Trophoblast cell (in vitro differentiated cells and primary cell): ENCODE measurements at regions not wholly inside any gene's neighbourhood (a gene's known extent, or its start where the extent isn't known, plus 50 kb on each side); places are given as distances from the start of the nearest gene placed in this dataset.
A peak's percentile ranks its signal among the peaks of the same experiment; 100 is the strongest.
"Not testable (repeated sequence)": the region's sequence is repeated elsewhere in the genome, so short reads cannot be mapped to it uniquely, and the experiment has no call there.

ENCODE experiments used
- DNase-seq, 2 donors: peaks; one replicate each; pipeline ENCODE4 v3.0.0-alpha.2; 2016
- H2AFZ ChIP-seq: 2 replicates; pipeline ENCODE4 v1.6.1; 2013; ENCODE audit warnings: low read length, moderate library complexity, mild to moderate bottlenecking; ENCODE audit not compliant: insufficient read depth, poor library complexity
- H2AK5ac ChIP-seq: 2 replicates; pipeline ENCODE4 v1.6.1; 2013; ENCODE audit warnings: mild to moderate bottlenecking, low read length
- H2BK120ac ChIP-seq: 2 replicates; pipeline ENCODE4 v1.6.1; 2013; ENCODE audit warnings: low read length, mild to moderate bottlenecking, moderate library complexity; ENCODE audit not compliant: insufficient read depth, poor library complexity
- H2BK12ac ChIP-seq: 2 replicates; pipeline ENCODE4 v1.6.1; 2013; ENCODE audit warnings: mild to moderate bottlenecking, low read length, moderate library complexity
- H2BK5ac ChIP-seq: 2 replicates; pipeline ENCODE4 v1.6.1; 2013; ENCODE audit warnings: low read length, low read depth, moderate library complexity, mild to moderate bottlenecking; ENCODE audit not compliant: poor library complexity
- H3K14ac ChIP-seq: 2 replicates; pipeline ENCODE4 v1.6.1; 2013; ENCODE audit warnings: mild to moderate bottlenecking, low read length
- H3K18ac ChIP-seq: 2 replicates; pipeline ENCODE4 v1.6.1; 2013; ENCODE audit warnings: mild to moderate bottlenecking, low read length
- H3K23ac ChIP-seq: 2 replicates; pipeline ENCODE4 v1.6.1; 2013; ENCODE audit warnings: low read length
- H3K27ac ChIP-seq: 2 replicates; pipeline ENCODE4 v1.5.1; 2013; ENCODE audit warnings: low read depth, mild to moderate bottlenecking, inconsistent platforms, low read length, moderate library complexity
- H3K27me3 ChIP-seq: 2 replicates; pipeline ENCODE4 v1.6.1; 2013; ENCODE audit warnings: inconsistent platforms, mild to moderate bottlenecking, low read length, moderate library complexity; ENCODE audit not compliant: insufficient read depth
- H3K36me3 ChIP-seq, 2 experiments: 1 replicate in 1 of 2; 2 replicates in 1 of 2; pipeline ENCODE4 v1.6.1; 2013; ENCODE audit warnings: low read length in 2 of 2, mild to moderate bottlenecking in 2 of 2, moderate library complexity in 1 of 2; ENCODE audit not compliant: insufficient read depth in 2 of 2, control insufficient read depth in 1 of 2
- H3K4ac ChIP-seq: 2 replicates; pipeline ENCODE4 v1.6.1; 2013; ENCODE audit warnings: low read depth, mild to moderate bottlenecking, low read length, moderate library complexity
- H3K4me1 ChIP-seq, 2 experiments: 1 replicate in 1 of 2; 2 replicates in 1 of 2; pipeline ENCODE4 v1.6.1; 2013; ENCODE audit warnings: low read length in 2 of 2, mild to moderate bottlenecking in 2 of 2, moderate library complexity in 1 of 2; ENCODE audit not compliant: insufficient read depth in 2 of 2, control insufficient read depth in 1 of 2
- H3K4me2 ChIP-seq: 2 replicates; pipeline ENCODE4 v1.6.1; 2013; ENCODE audit warnings: inconsistent platforms, mild to moderate bottlenecking, low read length, moderate library complexity
- H3K4me3 ChIP-seq: 2 replicates; pipeline ENCODE4 v1.5.1; 2013; ENCODE audit warnings: mild to moderate bottlenecking, low read depth, low read length, inconsistent platforms
- H3K79me1 ChIP-seq: one replicate; pipeline ENCODE4 v1.6.1; 2013; ENCODE audit warnings: low read length
- H3K79me2 ChIP-seq: 2 replicates; pipeline ENCODE4 v1.6.1; 2013; ENCODE audit warnings: low read length, mild to moderate bottlenecking; ENCODE audit not compliant: control insufficient read depth, insufficient read depth, poor library complexity
- H3K9ac ChIP-seq: 2 replicates; pipeline ENCODE4 v1.6.1; 2013; ENCODE audit warnings: mild to moderate bottlenecking, low read length
- H3K9me3 ChIP-seq: 2 replicates; pipeline ENCODE4 v1.6.1; 2013; ENCODE audit warnings: low read depth, mild to moderate bottlenecking, control low read depth, inconsistent platforms, low read length; ENCODE audit not compliant: insufficient read depth
- H4K12ac ChIP-seq: 2 replicates; pipeline ENCODE4 v1.6.1; 2013; ENCODE audit warnings: low read depth, mild to moderate bottlenecking, low read length, moderate library complexity
- H4K8ac ChIP-seq: 2 replicates; pipeline ENCODE4 v1.6.1; 2013; ENCODE audit warnings: low read depth, mild to moderate bottlenecking, low read length, moderate library complexity
- H4K91ac ChIP-seq: one replicate; pipeline ENCODE4 v1.6.1; 2013; ENCODE audit warnings: low read depth, mild to moderate bottlenecking, low read length, moderate library complexity
- WGBS: extraction: QIAGEN DNeasy Blood & Tissue Kit; methylation state at CpG from one replicate; pipeline ENCODE4 v1.1.7; 2013; ENCODE audit warnings: missing lambda C conversion rate; ENCODE audit not compliant: insufficient read length, insufficient coverage; ENCODE audit errors: extremely low coverage; 5-methylcytosine and 5-hydroxymethylcytosine counted together

DNA sequence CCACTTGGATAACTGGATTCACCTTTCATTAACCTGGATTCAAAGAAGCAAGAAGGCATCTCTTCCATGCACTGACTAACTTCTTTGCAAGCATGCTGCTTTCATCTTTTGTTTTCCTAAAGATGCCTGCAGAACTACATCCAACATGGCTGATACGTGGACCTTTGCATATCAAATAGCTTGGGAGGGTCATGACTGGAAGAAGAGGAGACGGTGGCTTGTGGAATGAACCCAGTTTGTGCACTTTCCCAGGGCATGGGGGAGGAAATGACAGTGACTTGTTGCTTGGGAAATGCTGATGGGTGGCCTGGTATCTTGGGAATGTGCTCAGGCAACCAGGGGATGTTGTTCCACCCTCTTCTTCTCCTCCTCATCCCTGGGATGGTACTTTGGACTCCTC, 133.4 kb downstream of the TRIM43 start:
- not testable (repeated sequence) for H2BK5ac ChIP-seq, DNase-seq, H2AK5ac ChIP-seq, H4K12ac ChIP-seq, H4K8ac ChIP-seq, H3K27me3 ChIP-seq, H2BK12ac ChIP-seq, H3K9me3 ChIP-seq, H2AFZ ChIP-seq, H3K18ac ChIP-seq, H2BK120ac ChIP-seq, H3K4me2 ChIP-seq, H3K23ac ChIP-seq, H3K79me2 ChIP-seq, H4K91ac ChIP-seq, H3K4me1 ChIP-seq, H3K4me3 ChIP-seq, H3K9ac ChIP-seq, H3K27ac ChIP-seq, H3K79me1 ChIP-seq, H3K14ac ChIP-seq, H3K4ac ChIP-seq, H3K36me3 ChIP-seq
- WGBS = no CpG with 5 or more reads among the region's 2 CpGs

DNA sequence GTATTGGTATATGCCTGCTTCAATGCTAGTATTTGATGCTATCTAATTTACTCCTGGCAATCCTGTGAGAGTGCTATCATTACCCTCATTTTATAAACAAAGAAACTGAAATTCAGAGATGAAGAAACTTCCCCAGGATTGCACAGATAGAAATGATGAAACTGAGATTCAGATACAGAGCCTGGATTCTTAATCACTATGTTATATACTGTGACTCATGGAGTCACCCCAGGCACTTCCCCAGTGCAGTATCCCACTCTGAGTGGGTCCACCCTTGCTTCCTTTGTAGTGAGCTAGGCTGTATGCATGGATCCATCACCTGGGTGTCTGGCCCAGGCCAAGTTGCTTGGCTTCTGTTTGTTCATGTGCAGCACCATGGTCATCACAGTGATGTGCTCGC, 133.9 kb downstream of the TRIM43 start:
- not testable (repeated sequence) for H3K4ac ChIP-seq, H3K9ac ChIP-seq, H3K14ac ChIP-seq, H4K91ac ChIP-seq, H3K4me1 ChIP-seq, H3K79me2 ChIP-seq, H2AK5ac ChIP-seq, H3K27ac ChIP-seq, H3K18ac ChIP-seq, H3K79me1 ChIP-seq, H3K4me2 ChIP-seq, H3K9me3 ChIP-seq, H3K4me3 ChIP-seq, H4K8ac ChIP-seq, H4K12ac ChIP-seq, H2BK5ac ChIP-seq, H2AFZ ChIP-seq, H3K23ac ChIP-seq, H2BK12ac ChIP-seq, H3K36me3 ChIP-seq, H3K27me3 ChIP-seq, H2BK120ac ChIP-seq
- peak in 1 of 2 donors; percentile 5 for DNase-seq
- no CpG with 5 or more reads among the region's 1 CpG for WGBS

DNA sequence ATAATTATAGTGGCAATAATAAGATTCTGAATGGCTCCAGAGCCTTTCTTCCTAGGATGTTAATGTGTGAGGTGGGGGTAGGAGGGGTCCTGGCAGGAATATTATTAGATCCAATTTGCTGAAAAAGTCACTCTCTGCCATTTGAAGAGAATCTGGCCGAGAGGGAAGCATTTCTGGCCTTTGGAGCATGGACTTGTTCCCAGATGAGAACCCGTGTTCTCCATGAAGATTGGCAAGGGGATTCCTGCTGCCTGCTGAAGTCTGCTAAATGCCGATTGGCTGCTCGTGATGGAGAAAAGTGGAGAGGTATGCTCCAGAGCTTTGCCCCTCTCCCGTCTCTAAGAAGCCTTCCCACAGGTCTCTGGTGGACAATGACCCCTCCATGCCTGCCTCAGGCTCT, 135.6 kb downstream of the TRIM43 start:
- H3K4ac ChIP-seq, H2AK5ac ChIP-seq, H2BK12ac ChIP-seq, H2BK5ac ChIP-seq, H3K27ac ChIP-seq, H3K79me2 ChIP-seq, H3K9ac ChIP-seq, H3K79me1 ChIP-seq, H4K8ac ChIP-seq, H4K12ac ChIP-seq, H3K4me2 ChIP-seq, H3K18ac ChIP-seq, H3K36me3 ChIP-seq, H3K9me3 ChIP-seq, H3K23ac ChIP-seq, H3K14ac ChIP-seq, DNase-seq, H4K91ac ChIP-seq, H2BK120ac ChIP-seq, H3K4me1 ChIP-seq, H2AFZ ChIP-seq, H3K27me3 ChIP-seq, H3K4me3 ChIP-seq: not testable (repeated sequence)
- no CpG with 5 or more reads among the region's 5 CpGs for WGBS

- H4K12ac ChIP-seq = no peak overlapping the region
- no peak overlapping the region for H4K8ac ChIP-seq
- H3K23ac ChIP-seq = no peak overlapping the region
- no peak overlapping the region for H3K9ac ChIP-seq
- H3K4me1 ChIP-seq = no peaks in the 10 kb centered on the region
- H3K79me2 ChIP-seq = no peaks in the 10 kb centered on the region
- H3K79me1 ChIP-seq = no peaks in the 10 kb centered on the region
- no peak overlapping the region for H2AK5ac ChIP-seq
- no peak overlapping the region for H2BK5ac ChIP-seq
- H3K27ac ChIP-seq = no peak overlapping the region
- H3K9me3 ChIP-seq = no peaks in the 10 kb centered on the region
- H4K91ac ChIP-seq = no peak overlapping the region
- H3K36me3 ChIP-seq = no peaks in the 10 kb centered on the region
- no peak overlapping the region for H2BK12ac ChIP-seq
- H3K4ac ChIP-seq = no peak overlapping the region
- no peak overlapping the region for H2AFZ ChIP-seq
- H3K14ac ChIP-seq = no peak overlapping the region
- no CpG with 5 or more reads among the region's 8 CpGs for WGBS
- H3K18ac ChIP-seq = no peak overlapping the region
- H3K27me3 ChIP-seq = no peaks in the 10 kb centered on the region
- peak; percentile 75 to 84 for DNase-seq
- no peak overlapping the region for H3K4me2 ChIP-seq
- no peak overlapping the region for H2BK120ac ChIP-seq
- no peak overlapping the region for H3K4me3 ChIP-seq
Observed at GRCh38 chr2:95728878-95729596, 137.2 kb downstream of the TRIM43 start.
